GM03348 (cell line): ENCODE measurements at regions not wholly inside any gene's neighbourhood (a gene's known extent, or its start where the extent isn't known, plus 50 kb on each side); places are given as distances from the start of the nearest gene placed in this dataset.

Source experiments
- DNase-seq: peaks from one replicate; pipeline ENCODE4 v3.0.0; 2012; ENCODE audit warnings: low spot score

DNA sequence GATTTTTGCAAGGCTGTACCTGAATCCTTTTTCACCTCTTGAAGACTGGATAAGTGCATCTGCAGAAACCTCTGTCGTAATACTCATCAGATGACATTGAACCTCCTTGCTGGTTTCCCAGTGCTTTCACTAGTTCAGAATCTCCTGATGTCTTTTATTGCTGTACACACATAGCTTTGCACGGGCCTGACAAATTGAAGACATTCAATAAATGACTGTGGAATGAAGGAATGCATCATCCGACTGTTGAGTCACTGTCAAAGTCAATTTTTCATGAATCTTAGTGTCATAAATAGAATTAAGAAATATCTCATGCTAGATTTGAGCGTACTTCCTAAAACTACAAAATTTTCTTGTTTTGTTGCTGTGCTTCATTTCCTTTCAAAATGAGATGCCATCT lies 598.2 kb upstream of the MAP3K7 start:
- DNase-seq, result no peak

DNA sequence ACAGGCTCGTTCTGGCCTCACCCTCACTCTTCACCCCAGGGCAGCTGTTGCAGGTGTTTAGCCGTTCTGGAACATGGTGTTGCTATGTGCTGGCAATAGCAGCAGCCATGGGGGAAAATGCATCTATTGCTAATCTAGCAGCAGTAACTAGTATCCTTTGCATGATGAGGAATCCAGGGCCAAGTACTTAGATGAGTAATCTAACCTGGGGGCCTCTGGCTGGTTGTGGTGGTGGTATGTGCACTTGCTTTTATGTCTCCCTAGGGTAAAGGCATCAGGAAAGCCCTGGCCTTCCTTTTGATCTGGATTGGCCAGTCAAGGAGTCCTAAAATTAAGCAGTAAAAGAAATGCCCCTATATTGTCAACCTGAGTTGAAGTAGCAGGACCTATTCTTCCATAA lies 594.5 kb upstream of the MAP3K7 start:
- DNase-seq, result no peak

GRCh38 chr6:91173651-91174050 lies 586.8 kb upstream of the MAP3K7 start:
- no peak for DNase-seq

DNA sequence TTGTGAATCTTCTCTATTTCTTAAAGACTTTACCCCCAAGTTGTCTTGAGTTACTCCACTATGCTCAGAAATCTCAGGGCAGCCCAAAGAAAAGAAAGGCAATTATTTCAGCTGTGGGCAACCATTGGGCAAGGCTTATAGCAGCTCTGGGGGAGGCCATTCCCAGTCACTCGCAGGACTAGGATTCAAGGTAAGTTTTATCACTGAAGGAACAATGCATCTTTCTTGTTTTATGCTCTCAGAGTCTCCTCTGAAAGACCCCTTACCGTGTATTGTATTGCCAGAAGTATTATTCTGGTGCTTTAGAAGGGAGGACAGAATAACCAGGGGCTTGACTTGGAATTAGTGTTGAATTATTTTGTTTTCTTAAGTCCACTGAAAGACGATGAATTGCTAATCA lies 586.3 kb upstream of the MAP3K7 start:
- DNase-seq, result no peak

- no peak for DNase-seq
These were observed 585.0 kb upstream of the MAP3K7 start for GRCh38 chr6:91171754-91172462.

GRCh38 chr6:91167846-91168245 lies 581.0 kb upstream of the MAP3K7 start:
- DNase-seq, result no peak

GRCh38 chr6:91166271-91167046 lies 579.6 kb upstream of the MAP3K7 start:
- DNase-seq, result no peak

DNA sequence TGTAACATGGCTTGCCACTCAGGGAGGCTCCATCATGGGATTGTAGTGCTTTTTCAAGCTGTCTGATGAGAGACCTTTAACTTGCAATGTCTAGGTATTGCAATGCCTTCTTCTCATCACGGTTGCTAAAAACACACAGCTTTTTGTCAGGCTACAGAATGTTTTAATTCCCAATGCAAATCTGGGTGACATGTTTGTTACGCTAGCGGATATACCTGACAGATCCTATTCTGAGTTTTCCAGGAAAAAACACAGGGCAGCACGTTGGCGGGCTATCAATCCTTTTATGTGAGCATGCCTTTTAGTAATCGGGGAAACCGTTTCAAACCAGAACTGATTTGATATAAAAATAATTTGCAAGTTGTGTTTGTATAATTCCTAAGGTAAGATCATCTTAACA lies 577.2 kb upstream of the MAP3K7 start:
- no peak for DNase-seq

- no peak for DNase-seq
These were observed 574.4 kb upstream of the MAP3K7 start for GRCh38 chr6:91161246-91161645.

DNA sequence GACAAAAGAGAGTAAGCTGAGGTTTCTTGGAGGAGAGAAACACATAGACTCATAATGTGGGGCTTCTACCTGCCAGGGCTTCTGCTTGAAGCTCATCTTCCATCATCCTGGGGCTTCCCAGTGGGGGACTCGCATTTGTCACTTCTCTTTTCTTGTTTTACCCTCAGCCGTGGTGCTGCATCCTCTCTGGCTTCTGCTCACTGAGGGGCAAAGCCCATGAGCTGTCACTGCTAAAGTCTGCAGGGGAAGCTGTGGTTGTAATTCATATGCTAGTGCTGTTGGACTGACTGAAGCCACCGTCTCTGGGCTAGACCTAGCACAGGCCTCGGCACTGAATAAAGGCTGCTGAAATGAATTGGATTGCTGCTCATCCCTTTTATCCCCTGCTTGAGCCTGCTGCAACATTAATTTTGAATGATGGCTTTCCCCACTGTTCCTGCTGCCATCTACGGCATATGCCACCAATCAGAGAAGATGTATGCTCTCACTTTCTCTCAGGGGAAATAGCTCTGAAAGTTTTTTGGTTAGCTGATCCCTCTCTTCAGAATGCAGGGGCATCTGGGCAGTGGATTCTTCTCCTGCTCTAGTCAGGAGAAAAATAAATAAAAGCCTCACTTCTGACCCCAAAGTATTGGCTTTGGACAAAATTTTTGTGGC lies 568.4 kb upstream of the MAP3K7 start:
- DNase-seq, result no peak

DNA sequence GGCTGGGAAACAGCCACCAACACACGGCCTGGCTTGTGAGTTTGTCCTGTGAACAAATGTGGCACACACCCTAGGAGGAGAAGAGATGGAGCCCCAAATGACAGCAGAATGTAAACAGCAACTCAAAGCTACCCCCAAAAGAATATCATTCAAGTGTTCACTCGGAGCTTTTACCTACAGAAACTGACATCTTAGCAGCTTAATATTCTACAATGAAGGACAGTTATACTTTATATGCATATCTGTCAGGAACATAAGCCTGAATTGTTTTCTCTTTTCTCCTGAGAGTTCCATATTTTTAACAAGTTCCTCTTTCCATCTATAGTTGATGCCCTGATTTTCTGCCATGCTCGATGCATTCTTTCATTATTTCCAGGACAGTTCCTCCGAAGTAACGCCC lies 566.0 kb upstream of the MAP3K7 start:
- no peak for DNase-seq

DNA sequence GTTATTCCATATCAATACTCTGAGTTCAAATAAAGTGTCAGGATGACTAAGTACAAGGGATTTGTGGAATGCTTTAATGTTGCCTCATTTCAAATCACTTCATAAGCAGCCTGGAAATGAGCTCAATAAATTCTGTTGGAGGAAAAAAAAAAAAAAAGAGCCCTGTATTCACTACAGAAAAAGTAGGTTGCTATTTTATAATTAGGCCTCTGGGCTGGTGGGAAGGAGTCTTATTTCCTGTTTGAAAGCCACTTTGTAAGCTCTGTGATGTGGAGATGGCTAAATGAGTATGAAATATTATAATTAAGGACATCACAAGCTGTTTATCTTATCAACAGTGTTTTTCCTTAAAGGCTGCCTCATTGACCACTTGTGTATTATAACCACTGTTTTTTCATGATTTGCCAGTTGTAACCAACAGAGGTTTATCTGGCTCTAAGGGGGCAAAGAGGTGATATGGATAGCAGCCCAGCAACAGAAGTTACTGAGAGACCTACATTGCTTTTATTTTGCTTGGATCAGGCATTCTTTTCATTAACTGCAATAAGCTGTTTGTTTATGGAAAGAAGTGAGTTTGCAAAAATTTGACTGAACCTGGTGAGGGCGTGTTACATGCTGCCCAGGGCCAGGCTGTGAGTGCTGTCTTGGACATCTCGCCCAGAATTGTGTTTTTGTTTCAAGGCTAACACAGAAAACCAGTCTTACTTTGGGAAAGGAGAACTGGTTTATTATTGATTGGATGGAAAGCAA lies 563.3 kb upstream of the MAP3K7 start:
- no peak for DNase-seq

DNA sequence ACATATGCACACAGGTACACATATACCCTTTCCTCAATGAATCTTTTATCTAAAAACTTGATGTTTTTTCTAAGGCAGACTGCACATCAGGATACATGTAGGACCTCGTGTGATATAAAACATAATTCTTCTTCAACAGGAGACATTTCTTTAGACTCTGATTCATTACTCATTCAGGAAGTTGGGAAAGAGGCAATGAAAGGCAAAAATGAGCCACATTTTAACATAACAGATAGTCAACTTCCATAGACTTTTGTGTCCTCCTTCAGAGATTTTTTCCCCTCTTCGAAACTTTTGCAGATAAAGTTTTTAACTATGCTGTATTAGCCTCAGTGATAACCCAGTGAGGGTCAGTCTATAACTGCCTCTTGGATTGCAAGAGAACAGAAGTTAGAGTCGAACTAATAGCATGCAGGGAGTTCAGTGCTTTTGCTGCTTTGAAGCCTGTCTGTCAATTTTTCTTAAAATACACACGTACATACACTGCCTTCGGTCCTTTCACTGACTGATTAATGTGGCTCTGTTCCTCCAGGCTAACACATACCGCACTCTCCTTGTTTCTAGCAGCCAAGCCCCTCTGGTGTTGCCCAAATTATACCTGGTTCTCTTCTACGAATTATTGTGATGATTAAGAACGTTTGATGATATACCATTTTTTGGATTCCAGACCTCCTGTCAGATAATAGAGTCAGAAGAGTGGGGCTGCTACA lies 562.5 kb upstream of the MAP3K7 start:
- DNase-seq, result no peak

DNA sequence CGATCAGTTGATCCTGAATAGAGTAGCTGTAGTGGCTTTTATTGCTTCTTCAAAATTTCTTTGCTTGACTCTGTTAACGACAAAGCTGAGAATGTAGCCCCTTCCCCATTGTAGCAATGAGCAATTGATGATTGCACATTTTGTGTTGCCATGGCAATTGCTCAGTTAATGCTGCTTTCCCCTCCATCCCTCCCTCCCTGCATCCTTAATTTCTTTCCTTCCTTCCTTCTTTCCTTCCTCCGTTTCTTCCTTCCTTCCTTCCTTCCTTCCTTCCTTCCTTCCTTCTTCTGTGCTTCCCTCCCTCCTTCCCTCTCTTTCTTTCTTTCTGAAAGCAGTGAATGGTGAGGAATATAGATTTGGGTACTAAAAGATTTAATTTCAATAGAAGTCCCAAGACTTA lies 557.3 kb upstream of the MAP3K7 start:
- DNase-seq, result no peak

- no peak for DNase-seq
These were observed 555.3 kb upstream of the MAP3K7 start for GRCh38 chr6:91142154-91142553.

- DNase-seq, result no peak
These were observed 554.5 kb upstream of the MAP3K7 start for GRCh38 chr6:91141346-91141745.

DNA sequence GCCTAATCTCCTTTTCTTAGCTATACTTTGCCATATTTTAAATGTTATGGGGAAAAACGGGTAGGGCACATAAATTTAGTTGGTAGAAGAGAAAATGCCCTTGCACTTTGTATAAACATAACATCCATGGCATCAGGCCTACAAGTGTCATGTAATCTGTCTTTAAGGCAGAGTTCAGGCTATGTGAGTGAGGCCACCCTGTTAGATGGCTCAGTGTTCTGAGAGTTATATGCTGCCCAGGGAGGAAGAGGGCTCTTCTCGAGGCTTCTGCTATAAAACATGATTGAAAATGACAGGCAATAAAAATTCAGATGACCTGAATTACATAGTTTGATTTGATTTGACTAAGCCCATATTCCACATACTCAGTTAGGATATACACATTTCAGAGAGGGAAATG lies 553.6 kb upstream of the MAP3K7 start:
- DNase-seq, result no peak

GRCh38 chr6:91137286-91137685 lies 550.4 kb upstream of the MAP3K7 start:
- no peak for DNase-seq

DNA sequence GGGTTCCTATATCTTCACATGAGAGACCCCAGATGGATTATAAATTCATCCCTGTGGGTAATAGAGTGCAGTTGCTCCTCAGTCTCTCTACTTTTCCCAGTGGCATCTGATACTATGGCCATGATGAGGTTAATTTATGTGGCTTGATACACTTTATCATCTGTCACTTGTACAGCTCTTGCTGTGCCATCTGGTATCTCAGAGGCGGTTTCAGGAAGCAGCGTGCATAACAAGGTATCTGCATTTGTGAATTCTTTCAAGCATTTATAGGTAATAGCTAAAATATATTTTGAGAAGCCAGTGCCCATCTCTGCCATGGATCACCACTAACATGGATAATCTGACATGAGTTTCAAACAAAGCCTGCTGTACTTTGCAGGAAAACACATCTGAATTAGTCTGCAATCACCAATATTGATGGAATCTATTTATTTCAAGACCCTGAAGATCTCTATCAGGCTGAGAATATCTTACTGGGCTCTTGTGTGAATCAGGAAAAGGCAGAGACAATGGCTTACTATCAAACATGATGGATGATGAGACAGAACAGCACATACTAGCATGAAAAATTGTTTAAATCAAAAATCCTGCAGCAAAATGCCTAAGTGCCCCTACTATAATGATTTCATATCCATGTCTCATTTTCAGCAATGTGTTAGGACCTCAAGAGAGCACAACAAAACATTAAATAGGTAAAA lies 548.7 kb upstream of the MAP3K7 start:
- no peak for DNase-seq

GRCh38 chr6:91132461-91132860 lies 545.6 kb upstream of the MAP3K7 start:
- no peak for DNase-seq

GRCh38 chr6:91130126-91130525 lies 543.3 kb upstream of the MAP3K7 start:
- DNase-seq, result no peak
